ENCODE measurements at regions not wholly inside any gene's neighbourhood (a gene's known extent, or its start where the extent isn't known, plus 50 kb on each side); places are given as distances from the start of the nearest gene placed in this dataset.

GRCh38 chr21:24824209-24824608, 783.1 kb downstream of the MRPL39 start:
- DNase-seq (ENCODE audit: extremely low read depth in 1 of 2, low read depth in 1 of 2) = no peak

DNA sequence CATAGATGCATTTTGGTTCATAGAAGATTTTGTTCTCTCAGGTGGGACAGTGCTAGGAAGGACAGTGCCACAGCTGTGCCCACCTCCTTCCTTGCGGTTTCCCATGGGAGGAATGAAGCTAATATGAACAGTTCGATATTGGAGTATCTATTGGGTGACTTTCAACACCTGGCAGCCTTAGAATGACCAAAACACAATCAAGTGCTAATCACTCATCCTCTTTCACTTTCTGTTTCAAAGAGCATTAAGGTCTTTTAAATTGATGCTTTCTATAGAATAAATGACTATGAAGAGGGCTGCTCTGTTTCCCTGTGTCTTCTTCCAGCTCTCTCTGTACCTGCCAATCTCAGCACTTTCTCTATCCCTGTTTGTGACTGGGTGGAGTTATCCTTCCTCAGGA, 784.0 kb downstream of the MRPL39 start:
- DNase-seq (ENCODE audit: extremely low read depth in 1 of 2, low read depth in 1 of 2) = no peak

DNA sequence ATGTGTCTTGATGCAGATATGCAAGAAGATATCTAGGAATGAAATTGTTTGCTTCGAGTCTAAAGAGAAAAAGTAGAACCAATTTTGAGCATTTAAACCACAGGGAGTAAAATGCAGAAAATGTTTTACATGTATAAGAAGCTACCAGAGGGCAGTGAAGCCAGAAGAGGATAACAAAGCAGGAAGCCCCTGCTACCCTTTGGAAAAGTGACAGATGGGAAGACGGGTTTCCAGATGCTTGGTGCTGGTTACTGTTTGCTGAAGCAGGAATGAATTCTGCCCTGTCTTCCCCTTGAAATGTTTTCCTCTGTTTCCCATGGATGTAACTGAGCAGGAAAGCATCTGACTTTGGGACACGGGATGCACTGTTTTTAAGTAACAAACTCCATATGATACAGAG, 822.2 kb downstream of the MRPL39 start:
- DNase-seq (ENCODE audit: extremely low read depth in 1 of 2, low read depth in 1 of 2) = no peak

GRCh38 chr21:24781146-24781545, 826.1 kb downstream of the MRPL39 start:
- no peak for DNase-seq (ENCODE audit: extremely low read depth in 1 of 2, low read depth in 1 of 2)

GRCh38 chr21:24759348-24760075, 847.8 kb downstream of the MRPL39 start:
- DNase-seq (ENCODE audit: extremely low read depth in 1 of 2, low read depth in 1 of 2) = no peak

GRCh38 chr21:24738063-24738462, 869.2 kb downstream of the MRPL39 start:
- DNase-seq (ENCODE audit: extremely low read depth in 1 of 2, low read depth in 1 of 2) = no peak

DNA sequence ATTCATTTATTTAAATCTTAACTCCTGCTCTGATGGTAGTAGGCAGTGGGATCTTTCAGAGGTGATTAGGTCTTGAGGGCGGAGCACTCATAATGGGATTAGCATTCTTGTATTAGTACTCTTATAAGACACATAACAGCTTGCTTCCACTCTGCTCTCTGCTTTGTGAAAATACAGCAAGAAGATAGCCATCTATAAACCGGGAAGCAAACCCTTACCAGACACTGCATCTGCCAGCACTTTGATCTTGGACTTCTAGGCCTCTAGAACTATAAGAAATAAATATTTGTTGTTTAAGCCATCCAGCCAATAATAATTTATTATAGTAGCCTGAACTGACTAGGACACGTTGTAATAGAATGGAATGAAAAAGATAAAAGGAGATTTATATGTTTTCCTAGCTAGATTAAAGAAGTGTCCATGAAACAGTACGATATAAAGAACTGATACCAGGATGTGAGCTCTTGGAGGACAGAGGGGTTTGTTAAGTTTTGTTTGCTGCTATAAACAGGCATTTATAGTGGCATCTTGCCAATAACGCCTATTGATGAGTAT, 869.9 kb downstream of the MRPL39 start:
- no peak for DNase-seq (ENCODE audit: extremely low read depth in 1 of 2, low read depth in 1 of 2)

DNA sequence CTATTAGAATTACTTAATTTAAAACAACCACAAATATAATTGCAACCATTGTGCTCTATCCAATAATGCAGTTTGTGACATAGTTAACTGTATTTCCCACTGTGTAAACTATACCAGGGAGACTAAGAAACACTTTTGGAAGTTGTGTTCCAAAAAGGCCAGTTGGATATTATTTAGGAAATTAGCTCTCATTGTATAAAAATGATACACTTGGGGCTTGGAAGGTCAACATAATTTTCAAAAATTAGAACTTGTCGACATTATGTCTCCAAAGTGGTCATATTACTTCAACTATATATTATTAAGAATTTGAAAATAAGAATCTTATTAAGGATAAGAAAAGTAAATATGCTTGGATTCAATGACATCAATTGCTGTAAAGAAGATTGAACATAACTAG, 876.6 kb downstream of the MRPL39 start:
- DNase-seq (ENCODE audit: extremely low read depth in 1 of 2, low read depth in 1 of 2) = no peak

- DNase-seq (ENCODE audit: extremely low read depth in 1 of 2, low read depth in 1 of 2) = no peak
Observed at GRCh38 chr21:24729568-24729967, 877.7 kb downstream of the MRPL39 start.

GRCh38 chr21:24727803-24728440, 879.4 kb downstream of the MRPL39 start:
- no peak for DNase-seq (ENCODE audit: extremely low read depth in 1 of 2, low read depth in 1 of 2)

- no peak for DNase-seq (ENCODE audit: extremely low read depth in 1 of 2, low read depth in 1 of 2)
Observed at GRCh38 chr21:24716281-24716918, 890.9 kb downstream of the MRPL39 start.

GRCh38 chr21:24714646-24715200, 892.6 kb downstream of the MRPL39 start:
- DNase-seq (ENCODE audit: extremely low read depth in 1 of 2, low read depth in 1 of 2) = no peak

DNA sequence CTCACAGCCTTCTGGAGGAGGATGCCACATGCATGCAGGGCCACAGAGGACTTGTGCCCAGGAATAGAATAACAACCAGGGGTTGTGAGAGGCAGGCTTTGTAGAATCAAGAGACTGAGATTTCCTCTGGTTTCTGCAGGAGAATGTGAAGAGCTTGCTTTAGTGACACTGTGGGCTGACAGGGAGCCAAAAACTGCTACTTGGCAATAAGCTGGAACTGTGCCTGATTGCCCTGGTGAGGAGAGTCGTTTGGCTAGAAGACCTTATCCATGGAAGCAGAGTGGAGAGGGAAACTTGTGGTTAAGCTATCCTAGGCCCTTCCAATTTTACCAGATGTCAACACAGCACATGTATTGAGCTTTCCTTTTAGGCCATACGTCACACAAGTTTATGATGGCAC, 902.1 kb downstream of the MRPL39 start:
- no peak for DNase-seq (ENCODE audit: extremely low read depth in 1 of 2, low read depth in 1 of 2)

DNA sequence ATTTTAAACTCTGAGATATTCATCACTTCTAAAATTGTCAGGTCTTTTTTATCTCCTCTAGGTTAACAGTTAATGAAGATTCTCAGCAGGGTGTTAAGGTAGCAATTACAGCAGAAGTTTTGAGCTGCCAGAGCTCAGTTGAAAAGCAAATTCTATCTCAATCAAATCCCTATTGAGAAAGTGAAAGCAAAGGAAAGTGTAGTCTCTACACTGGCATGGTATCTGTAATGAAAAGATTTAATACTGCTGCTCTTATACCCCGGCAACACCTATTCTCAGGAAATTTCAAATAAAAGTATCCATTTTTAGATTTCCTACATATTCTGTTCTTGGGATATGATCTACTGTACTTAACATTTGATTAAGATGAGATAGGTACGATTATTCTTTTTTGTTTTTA, 913.5 kb downstream of the MRPL39 start:
- no peak for DNase-seq (ENCODE audit: extremely low read depth in 1 of 2, low read depth in 1 of 2)

DNA sequence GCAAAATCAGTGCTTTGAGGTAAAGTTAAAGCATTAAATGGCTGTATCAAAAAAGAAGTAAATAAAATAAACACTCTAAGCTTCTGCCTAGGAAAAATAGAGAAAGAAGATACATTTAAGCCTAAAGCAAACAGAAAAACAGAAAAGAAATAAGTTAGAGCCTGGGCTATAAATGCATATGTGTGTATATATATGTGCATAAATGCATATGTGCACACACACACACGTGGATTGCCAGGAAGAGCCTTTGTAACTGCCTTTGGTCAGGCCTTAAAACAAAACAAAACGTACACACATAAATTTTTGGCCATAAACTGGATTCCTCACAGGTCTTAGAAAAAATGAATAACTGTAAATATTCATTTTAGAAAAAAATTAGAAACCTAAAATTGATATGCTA, 925.8 kb downstream of the MRPL39 start:
- DNase-seq (ENCODE audit: extremely low read depth in 1 of 2, low read depth in 1 of 2) = no peak

DNA sequence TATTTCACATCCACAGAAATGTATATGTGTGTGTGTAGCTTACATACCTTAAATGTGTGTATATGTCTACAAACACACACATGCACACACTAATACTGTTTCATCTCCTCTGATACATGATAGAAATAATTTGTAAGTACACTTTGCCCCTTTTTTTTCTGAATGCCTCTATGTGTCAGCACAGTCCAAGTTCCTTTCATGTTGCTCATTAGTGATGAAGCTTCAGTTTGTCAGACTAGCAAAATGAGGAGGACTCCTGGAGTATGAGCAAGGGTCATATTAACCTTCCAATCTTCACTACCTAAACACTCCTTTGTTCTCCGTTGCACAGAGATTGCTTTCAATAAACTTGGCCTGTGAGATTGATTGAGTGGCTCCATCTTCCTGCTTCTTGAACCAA, 935.4 kb downstream of the MRPL39 start:
- no peak for DNase-seq (ENCODE audit: extremely low read depth in 1 of 2, low read depth in 1 of 2)

DNA sequence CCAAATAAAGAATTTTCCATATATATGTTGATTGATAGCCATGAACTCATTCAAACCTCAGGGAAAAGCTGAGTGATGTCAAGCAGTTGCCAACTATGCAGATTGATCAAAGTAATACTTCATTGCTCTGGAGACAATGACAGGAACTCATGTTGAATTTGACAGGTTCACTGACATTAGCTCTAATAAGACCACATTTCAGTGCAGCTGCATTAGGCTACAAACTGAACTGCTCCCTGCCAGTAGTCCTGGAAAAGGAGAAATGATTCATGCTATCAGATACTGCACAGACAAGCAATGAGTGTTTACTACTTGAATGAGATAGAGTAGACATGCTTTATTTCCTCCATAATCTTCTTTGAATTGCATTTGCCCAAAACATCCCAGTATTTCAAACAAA, 948.4 kb downstream of the MRPL39 start:
- DNase-seq (ENCODE audit: extremely low read depth in 1 of 2, low read depth in 1 of 2) = no peak

GRCh38 chr21:24658026-24658425, 949.3 kb downstream of the MRPL39 start:
- no peak for DNase-seq (ENCODE audit: extremely low read depth in 1 of 2, low read depth in 1 of 2)

- DNase-seq (ENCODE audit: extremely low read depth in 1 of 2, low read depth in 1 of 2) = no peak
Observed at GRCh38 chr21:24649691-24650090, 957.6 kb downstream of the MRPL39 start.

DNA sequence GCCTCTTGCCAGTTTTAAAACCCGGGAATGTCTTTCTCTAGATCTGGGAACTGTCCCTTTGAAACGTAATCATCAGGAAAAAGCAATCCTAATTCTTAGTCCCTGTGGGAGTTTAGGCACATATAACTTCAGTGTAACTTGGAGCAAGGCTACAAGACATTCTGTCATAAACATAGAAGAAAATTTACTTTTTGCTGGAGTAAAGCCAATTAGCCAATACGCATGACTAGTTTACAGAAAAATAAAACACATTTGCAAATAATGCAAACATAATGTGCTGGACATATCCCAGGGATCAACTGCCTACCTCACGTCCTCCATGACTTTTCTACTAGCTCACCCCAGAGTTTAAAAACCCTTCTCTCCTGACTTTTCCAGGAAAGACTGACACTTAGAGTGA, 970.6 kb downstream of the MRPL39 start:
- no peak for DNase-seq (ENCODE audit: extremely low read depth in 1 of 2, low read depth in 1 of 2)

GRCh38 chr21:24634749-24635148, 972.5 kb downstream of the MRPL39 start:
- no peak for DNase-seq (ENCODE audit: extremely low read depth in 1 of 2, low read depth in 1 of 2)

DNA sequence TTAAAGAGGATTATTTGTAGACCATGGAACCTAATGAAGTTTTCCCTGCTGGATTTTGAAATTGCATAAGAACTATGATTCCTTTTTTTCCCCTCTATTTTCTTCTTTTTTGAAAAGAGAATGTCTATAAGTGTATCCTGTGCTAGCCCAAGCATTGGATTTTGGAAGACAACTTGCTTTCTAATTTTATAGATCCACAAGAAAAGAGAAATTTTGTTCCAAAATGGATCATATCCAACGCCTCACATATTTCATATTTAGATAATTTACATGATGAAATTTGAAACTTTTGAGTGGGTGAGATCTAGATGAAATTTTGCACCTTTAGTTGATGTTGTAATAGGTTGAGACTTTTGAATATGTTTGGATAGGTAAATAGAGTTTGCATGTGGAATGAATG, 978.7 kb downstream of the MRPL39 start:
- no peak for DNase-seq (ENCODE audit: extremely low read depth in 1 of 2, low read depth in 1 of 2)

Measured in stimulated activated CD8-positive, alpha-beta memory T cell treated with anti-CD3 and anti-CD28 coated beads, Interleukin-7, amount 100 ng/mL, for 48 hours (primary cell).